OCI-M1 (cell line): ENCODE measurements at regions not wholly inside any gene's neighbourhood (a gene's known extent, or its start where the extent isn't known, plus 50 kb on each side); places are given as distances from the start of the nearest gene placed in this dataset.

Experiments used
- DNase-seq: peaks from one replicate; lab custom pipeline; 2025; lab: John Stamatoyannopoulos, UW

DNA sequence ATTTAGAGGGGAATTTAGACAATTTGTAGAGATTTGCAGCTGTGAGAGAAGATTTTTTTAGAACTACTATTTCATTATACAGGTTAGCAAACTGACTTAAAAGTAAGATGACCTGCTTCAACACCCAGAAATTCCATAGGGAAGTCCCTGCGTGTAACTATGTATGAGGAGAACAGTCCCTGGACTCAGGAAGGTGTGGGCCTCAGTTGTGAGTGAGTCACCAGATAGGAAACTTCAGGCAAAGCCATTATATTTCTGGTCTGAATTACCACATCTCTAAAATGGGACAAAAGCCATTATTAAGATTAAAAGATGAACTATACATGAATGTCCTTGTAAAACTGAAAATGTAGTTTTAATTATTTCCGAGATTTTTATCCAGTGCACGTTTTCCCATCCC is 488.3 kb upstream of the GOLIM4 start:
- DNase-seq = no peak

DNA sequence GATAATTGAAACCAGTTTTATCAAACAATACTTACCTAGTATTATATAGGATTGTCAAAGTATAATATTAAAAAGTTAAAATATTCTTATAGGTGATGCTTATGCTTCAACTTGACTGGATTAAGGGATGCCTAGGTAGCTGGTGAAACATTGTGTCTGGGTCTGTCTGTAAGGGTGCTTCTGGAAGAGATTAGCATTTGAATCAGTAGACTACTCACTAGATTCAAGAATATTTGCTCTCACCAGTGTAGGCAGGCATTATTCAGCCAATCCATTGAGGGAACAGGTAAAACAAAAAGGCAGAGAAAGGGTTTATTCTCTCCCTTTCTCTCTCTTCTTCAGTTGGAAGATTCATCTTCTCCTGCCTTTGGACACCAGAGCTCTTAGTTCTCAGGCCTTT is 486.8 kb upstream of the GOLIM4 start:
- DNase-seq = no peak

DNA sequence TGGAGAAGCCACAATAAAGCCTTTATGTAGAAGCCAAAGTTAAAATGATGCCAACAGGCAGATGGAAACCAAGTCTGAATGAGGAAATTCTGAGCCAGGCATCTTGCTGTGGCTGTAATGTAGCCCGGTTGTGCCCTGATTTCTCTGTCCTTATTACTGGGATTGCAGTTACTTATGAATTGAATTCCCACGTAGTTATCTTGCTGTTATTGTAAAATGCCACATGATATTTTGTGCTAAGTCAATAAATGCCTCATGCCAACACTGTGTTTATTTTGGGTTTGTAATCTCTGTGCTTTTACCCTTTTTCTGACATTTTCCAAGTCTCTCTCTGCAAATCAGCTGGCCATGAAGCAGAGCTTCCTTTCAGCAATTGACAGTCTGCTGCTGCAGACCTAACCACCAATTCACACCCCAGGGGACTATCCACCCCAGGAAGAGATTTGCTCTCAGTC is 486.1 kb upstream of the GOLIM4 start:
- no peak for DNase-seq

DNA sequence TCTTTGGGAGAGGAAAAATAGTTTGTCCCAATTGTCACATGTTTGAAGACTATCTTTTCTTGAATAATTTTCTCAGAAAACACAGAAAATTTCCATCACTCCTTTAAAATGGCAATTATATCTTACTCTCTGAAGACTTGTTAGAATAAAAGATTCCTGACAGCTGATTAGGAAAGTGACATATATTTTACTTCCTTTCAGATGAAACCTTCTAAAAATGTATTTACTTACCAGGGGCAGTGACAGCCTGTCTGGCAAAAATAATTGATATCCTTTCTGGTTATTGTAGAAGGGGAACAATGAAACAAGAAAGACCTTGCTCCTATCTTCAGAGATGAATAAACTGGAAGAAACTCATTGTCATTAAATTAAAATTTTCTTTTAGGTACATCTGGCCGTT is 483.3 kb upstream of the GOLIM4 start:
- no peak for DNase-seq

DNA sequence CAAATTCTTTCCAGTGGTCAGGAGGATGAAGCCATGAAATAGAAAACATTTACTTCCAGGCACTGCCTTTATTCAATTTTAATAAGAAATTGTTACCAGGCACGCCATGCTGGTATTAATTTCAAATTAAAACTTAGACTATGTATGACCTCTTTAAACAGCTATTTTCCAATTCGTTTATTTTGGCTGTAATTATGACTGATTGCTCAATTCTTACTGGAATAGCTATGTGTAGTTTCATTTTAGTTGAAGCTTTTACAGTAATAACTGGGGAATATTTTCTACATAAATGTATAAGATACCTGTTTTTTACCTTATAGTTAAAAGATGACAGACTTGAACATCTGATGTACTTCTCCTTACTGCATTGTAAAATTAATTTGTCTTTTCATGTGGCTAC is 480.0 kb upstream of the GOLIM4 start:
- no peak for DNase-seq

DNA sequence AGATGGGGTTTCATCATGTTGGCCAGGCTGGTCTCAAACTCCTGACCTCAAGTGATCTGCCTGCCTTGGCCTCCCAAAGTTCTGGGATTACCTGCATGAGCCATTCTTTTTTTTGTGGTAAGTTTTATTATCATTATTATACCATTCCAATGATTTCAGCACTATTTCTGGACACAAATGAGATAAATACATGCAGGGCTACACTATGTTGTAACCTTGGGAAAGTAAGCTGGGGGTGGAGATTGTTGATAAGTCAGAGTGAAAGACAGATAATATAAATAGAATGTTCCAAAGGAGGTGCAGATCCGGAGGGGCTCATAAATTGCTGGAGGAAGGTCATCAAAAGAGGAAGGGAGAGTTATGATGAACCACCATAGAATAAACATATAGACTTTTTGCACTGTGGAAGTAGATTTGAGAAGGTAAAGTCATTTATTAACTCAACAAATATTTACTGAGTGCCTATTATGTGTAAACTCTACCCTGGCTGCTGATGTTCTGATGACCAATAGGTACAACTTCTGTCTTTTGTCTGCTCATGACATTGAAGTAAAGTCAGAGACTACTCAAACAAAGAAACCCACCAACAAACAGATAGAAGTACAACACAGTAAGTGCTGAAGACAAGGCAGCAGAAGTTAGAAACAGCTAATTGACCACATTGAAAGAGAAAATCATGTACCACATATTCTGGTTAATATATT is 478.9 kb upstream of the GOLIM4 start:
- DNase-seq = peak; percentile 8

DNA sequence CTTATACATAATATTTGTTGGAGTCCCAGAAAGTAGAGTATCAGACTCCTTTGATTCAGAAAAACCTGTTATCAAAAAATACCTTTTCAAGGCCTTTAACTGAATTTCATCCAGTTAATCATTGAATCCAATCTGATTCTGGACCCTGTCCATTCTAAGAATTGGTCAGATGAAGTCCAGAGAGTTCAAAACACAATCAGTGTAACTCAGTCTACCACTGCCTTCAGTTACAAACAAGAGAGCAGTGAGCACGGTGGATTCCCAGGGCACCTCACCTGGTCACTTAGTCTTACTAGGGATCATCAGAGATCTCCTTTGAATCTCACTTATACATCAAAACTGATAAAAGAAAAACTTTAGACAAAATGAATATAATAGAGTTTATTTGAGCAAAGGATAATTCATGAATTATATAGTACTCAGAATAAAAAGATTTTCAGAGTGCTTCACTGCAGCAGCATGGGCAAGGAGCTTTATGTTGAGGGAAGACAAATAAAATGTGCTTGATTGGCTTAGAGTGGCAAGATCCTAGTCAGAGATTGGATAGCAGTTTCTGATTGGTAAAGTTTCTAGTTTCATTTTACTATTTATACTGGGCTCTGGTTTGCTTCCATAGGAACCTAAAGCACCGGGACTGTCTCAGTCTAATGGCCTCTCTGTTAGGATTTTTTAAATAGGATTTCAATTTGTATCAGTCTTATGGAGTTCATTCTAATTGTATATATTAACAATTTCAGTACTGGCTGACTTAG is 474.9 kb upstream of the GOLIM4 start:
- peak; percentile 5 for DNase-seq

DNA sequence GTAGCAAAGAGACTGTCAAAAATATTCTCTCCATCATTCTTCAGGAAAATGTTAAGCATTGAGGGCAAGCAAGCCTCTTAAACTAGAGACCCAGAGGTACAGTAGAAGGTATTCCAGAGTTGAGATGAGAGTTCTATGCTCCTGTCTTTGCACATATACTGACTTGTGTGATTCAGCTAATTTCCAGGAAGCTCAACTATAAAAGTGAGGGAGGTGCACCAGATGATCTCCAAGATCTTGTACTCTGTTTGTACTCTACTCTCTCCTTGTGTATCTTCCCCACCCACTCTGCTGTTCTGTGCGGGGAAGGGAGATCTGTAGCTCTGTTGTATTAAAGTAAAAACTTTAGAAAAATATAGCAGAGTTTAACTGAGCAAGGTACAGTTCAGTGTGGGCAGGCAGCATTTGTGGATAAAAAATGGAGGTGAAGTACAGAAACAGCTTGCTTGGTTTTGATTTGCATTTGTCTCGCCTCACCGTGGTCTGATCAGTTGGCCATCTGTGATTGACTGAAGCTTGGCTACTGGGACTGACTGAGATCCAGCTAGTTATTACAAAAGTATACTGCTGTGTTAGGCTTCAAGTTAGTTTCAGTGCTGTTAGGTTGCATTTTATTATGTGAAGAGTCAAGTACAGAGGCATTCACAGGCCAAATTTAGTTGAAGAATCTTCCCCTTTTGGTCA is 463.1 kb upstream of the GOLIM4 start:
- peak; percentile 12 for DNase-seq

DNA sequence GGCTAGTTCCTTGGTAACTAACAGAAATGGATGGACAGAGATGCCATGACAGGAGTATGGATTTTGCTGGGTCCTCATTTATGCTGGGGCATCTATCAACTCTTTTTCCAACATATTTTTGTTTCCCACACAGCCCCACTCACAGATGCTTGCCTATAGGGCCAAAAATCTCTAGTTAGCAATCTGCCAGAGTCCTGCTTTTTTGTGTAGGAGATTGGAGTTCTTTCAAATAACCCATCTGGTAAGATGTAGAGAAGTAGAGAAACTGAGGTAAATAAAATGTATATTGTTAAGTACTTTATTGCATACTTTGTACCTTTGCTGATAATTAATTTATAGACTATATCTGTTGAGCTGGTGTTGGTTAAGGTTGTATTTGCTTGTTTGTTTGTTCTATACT is 456.5 kb upstream of the GOLIM4 start:
- no peak for DNase-seq

DNA sequence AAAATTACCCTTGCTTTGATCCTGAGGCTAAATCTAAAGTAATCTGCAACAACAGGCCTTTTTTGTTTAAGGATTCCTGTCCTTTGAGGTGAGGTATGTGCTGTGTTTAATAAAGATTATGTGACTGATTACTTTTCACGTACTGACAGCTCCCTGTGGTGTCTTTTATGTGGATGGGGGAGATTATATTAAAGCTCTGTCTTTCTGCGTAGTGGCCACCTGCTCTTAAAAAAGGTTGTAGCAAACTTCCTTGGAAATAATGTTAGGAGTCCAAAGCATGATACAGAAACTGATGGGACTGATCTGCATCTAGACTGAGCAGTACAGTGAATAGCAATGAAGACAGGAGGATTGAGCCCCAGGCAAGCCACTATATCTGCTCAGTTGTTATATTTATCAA is 453.0 kb upstream of the GOLIM4 start:
- no peak for DNase-seq

DNA sequence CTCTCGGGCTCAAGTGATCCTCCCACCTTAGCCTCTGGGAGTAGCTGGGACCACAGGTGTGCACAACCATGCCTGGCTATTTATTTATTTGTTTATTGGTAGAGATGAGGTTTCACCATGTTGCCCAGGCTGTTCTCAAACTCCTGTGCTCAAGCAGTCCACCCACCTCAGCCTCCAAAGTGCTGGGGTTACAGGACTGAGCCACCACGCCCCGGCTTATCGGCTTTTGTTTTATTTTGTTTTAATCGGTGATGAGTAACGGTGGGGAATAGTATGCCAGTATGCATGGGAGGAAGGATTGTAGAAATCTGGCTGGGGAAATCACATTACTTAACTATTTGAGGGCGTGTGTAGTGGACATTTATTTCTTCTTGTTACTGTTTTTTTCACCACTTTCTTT is 451.0 kb upstream of the GOLIM4 start:
- no peak for DNase-seq

DNA sequence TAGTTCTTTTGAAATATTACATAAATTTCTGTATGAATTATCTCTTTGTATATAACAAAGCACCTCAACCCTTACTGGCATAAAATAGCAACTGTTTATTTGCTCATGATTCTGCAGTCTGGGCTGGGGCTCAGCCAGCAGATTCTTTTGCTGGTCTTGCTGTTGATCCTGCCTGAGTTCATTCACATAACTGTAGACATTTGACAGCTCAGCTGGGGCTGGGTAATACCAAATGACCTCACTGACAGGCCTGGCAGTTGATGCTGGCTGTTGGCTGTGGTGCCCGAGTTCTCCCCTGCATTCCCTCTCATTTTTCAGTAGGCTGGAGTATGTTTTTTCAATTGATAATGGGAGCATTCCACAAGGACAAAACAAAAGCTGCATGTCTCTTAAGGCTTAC is 449.9 kb upstream of the GOLIM4 start:
- no peak for DNase-seq

DNA sequence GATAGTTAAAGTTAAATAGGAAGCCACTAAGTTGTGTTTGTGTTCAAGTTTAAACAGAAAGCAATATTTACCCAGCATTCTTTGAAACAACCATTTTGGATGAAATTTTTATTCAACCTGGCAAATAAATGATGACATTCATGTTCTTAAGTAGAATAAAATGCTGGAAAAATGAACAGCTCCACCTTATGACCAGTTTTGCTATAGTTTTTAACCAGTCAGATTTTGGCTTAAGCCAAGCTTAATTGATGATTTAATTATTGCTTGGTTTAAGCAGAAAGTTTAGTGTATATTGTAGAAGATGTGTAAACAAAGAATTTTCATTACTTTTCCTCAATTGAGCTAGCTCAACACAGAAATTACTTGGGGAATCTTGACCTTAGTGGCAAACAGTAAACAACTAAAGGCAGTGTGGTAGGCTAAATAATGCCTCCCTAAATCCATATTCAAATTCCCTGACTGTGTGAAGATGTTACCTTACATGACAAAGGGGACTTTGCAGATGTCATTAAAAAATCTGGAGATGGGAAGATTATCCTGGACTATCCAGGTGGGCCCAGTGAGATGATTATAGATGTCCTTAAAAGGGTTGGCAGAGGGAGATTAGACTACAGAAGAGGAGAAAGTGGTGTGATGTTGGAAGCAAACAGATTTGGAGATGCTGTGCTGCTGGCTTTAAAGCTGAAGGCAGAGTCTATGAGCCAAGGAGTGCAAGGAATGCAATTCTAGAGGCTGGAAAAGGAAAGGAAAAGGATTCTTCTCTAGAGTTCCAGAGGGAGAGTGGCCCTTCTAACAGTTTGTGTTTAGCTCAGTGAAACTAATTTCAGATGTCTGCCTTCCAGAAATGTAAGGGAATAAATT is 448.6 kb upstream of the GOLIM4 start:
- no peak for DNase-seq

DNA sequence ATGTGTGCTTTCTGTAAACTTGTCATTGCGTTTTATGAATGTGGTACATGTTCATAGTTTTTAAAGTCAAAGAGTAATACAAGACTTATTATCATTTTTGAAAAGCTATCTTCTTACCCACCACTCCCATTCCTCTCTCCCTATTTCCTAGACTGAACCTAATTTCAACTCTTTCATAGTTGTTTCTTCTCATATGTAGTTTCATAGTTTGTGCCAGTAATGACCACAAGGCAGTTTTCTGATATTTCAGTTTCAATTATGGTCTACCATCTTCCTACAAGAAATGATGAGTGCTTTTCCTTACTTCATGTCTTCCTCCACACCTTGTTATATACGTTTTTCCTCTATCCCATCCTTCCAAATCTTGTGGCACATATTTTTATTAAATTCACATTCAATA is 445.0 kb upstream of the GOLIM4 start:
- no peak for DNase-seq

DNA sequence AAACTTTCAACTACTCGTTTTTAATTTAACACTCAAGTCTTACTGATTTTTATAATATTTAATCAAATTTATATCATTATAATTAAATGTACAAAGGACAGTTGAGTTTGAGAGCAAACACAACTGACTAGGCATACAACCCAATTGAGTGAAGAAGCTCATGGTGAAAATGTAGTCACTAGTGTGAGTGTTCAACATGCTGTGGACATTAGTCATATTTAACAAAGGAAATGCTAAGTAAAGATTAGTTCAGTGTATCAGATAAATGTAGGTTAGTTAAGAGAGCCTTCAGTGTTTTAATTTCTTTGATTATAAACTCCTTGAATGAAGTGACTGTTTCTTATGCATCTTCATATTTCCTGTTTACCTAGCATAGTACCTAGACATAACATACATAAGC is 444.2 kb upstream of the GOLIM4 start:
- no peak for DNase-seq

DNA sequence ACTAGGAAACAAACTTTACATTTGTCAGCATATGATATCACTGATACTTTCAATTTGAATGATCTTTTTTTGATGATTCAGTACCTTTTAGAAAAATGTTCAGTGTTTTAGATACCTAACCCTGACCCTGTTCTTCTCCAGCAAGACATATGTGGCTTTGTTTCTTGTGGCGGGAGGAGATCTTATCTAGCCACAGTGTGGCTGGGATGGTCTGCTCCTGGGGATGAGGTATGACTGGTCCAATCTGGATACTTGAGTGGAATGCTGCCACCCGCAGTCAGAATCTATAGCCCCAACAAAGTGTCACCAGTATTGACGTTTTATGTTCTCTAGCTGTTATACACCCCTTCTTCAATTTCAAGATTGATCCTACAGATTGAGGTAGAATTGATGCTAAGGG is 439.0 kb upstream of the GOLIM4 start:
- peak; percentile 37 for DNase-seq

DNA sequence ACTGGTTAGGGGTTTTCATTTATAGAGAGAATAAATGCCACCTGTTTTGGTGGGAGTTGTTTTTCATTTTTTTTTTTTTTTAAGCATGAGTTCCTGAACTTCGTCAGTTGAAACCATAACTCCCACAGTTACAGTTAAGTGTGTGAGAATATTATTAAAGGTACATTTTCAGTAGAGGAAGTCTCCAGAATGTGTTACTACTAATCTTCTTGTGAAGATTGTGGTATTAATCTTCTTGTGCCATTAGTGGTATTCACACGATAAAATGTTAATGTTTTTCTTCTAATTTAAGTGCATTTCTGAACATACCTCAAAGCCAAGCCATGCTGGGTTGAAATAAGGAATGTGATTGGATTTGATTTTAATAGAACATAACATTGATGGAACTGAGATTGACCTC is 437.9 kb upstream of the GOLIM4 start:
- no peak for DNase-seq

DNA sequence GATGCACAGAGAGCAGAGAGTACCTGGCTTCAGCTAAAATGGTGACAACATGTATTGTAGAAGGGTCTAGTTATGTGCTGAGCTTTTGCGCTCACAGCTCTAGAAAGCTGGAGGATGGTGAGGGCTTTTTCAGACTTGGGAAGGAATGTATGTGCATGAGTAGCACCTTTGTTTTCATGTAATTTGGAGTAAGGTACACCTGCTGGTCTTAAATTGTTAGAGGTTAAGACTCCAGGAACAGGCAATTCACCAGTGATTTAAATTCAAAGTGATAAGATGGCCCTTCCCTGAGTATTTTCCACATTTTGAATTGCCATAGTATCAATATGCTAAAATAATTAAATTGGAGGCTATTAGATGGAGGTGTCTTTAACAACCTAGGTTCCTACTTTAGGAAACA is 436.4 kb upstream of the GOLIM4 start:
- DNase-seq = no peak

DNA sequence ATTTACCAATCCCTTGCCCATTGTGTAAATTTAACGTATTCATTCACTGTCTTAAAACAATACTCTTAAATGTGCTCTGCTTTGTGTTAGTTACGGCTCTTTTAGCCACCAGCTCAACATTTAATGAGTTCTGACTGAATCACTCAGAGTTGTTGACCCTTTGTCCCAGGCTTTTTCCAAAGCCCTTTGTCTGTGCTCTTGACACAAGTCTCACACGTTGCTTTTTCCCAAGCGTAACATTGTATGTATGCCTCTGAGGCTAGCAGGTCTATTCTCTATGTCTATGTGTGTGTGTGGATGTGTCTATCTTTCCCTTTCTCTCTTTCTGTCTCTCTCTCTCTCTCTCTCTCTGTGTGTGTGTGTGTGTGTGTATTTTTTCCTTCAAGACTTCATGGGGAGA is 435.4 kb upstream of the GOLIM4 start:
- DNase-seq = no peak

DNA sequence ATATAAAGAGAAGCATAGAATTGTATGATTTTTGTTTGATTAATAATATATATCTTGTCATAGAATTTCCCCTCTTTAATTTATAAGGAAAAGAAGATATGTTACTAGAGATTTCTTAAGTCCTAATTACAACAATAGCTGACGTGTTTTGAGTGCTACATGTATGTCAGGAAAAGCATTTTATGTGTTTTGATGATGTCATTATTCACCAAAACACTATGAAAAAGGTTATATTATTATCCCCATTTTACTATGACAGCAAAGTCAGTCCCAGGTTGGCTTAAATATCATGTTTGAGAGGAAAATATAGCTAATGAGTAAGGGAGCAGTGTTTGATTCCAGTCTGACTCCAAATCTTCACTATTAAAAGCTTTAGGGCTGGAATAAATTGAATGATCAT is 428.4 kb upstream of the GOLIM4 start:
- no peak for DNase-seq

DNA sequence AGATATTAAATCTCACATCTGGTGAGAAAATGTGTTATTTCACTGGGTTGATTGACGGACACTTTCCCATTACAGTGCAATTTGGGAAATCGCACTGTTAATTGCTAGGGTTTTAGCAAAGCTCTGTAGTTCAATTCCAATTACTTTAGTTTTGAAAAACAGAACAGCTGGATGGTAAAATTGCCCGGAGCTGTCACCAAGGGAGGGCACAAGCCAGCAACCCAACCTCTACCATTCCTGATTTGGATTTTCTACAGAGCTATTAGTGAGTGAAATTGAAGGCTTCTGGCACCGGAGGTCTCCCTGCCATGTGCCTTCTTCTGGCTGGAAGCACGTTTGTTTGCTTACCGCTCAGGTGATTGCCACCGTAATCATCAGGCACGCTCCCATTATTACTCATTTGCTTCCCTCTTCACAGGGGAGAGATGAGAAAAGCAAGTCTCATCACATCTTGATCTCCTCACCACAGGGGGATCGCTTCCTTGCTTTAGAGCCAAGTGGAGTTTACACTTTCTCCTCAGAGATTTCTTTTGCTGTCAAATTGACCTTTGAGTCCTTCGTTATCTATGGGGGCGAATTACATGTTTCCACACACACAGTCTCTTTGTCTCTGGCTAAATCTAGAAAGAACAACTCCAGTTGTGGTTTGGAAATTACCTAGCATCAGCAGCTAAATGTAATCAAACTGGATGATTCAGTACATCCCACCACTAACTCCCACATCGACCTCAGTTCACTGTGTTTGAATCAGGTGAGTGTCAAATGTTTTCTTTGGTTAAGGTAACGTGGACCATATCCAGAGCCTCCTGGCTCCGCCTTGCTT is 421.7 kb upstream of the GOLIM4 start:
- no peak for DNase-seq
